Smooth muscle cell (in vitro differentiated cells): ENCODE measurements at regions not wholly inside any gene's neighbourhood (a gene's known extent, or its start where the extent isn't known, plus 50 kb on each side); places are given as distances from the start of the nearest gene placed in this dataset.

Source experiments
- DNase-seq: peaks from one replicate; lab custom pipeline; 2025; ENCODE audit not compliant: unreplicated experiment; lab: John Stamatoyannopoulos, UW
- H2AFZ ChIP-seq: fragments of 200-600 bp; sonication (generic); 2 replicates; pipeline ENCODE4 v1.6.0; 2016; ENCODE audit warnings: antibody characterized with exemption, low read depth, mild to moderate bottlenecking
- H3F3A ChIP-seq: fragments of 200-600 bp; sonication (generic); 2 replicates; pipeline ENCODE4 v1.6.0; 2017; ENCODE audit warnings: antibody characterized with exemption, low read depth
- H3K27ac ChIP-seq: fragments of 200-600 bp; sonication (generic); 2 replicates; pipeline ENCODE4 v1.5.1; 2016; ENCODE audit warnings: low read depth, mild to moderate bottlenecking
- H3K27me3 ChIP-seq: fragments of 200-600 bp; sonication (generic); 2 replicates; pipeline ENCODE4 v1.6.1; 2016; ENCODE audit warnings: low read depth, mild to moderate bottlenecking
- H3K36me3 ChIP-seq: fragments of 200-600 bp; sonication (generic); 2 replicates; pipeline ENCODE4 v1.5.1; 2016; ENCODE audit warnings: low read depth
- H3K4me1 ChIP-seq: fragments of 200-600 bp; sonication (generic); 2 replicates; pipeline ENCODE4 v1.5.1; 2016; ENCODE audit warnings: low read depth
- H3K4me2 ChIP-seq: fragments of 200-600 bp; sonication (generic); 2 replicates; pipeline ENCODE4 v1.6.0; 2016; ENCODE audit warnings: mild to moderate bottlenecking
- H3K4me3 ChIP-seq: fragments of 200-600 bp; sonication (generic); 2 replicates; pipeline ENCODE4 v1.5.1; 2016; ENCODE audit warnings: mild to moderate bottlenecking
- H3K79me2 ChIP-seq: fragments of 200-600 bp; sonication (generic); 2 replicates; pipeline ENCODE4 v1.6.0; 2016; ENCODE audit warnings: low read depth, mild to moderate bottlenecking
- H3K9ac ChIP-seq: fragments of 200-600 bp; sonication (generic); 2 replicates; pipeline ENCODE4 v1.6.0; 2016; ENCODE audit warnings: low read depth
- H3K9me3 ChIP-seq: fragments of 200-600 bp; sonication (generic); replicated peaks from 2 replicates; pipeline ENCODE4 v1.5.1; 2016; ENCODE audit warnings: low read depth
- H4K20me1 ChIP-seq: fragments of 200-600 bp; sonication (generic); 2 replicates; pipeline ENCODE4 v1.6.0; 2016; ENCODE audit warnings: low read depth
- WGBS: methylation state at CpG from one replicate; pipeline ENCODE4 v1.1.7; 2016; ENCODE audit warnings: low lambda C conversion rate; 5-methylcytosine and 5-hydroxymethylcytosine counted together
- TF ChIP-seq, protein P1 (sequence below): fragments of 200-600 bp; sonication (generic); IDR thresholded peaks from 2 replicates; pipeline ENCODE4 v1.5.1; 2017; ENCODE audit warnings: borderline replicate concordance, mild to moderate bottlenecking, antibody characterized with exemption; ENCODE audit not compliant: insufficient read depth, poor library complexity, severe bottlenecking

DNA sequence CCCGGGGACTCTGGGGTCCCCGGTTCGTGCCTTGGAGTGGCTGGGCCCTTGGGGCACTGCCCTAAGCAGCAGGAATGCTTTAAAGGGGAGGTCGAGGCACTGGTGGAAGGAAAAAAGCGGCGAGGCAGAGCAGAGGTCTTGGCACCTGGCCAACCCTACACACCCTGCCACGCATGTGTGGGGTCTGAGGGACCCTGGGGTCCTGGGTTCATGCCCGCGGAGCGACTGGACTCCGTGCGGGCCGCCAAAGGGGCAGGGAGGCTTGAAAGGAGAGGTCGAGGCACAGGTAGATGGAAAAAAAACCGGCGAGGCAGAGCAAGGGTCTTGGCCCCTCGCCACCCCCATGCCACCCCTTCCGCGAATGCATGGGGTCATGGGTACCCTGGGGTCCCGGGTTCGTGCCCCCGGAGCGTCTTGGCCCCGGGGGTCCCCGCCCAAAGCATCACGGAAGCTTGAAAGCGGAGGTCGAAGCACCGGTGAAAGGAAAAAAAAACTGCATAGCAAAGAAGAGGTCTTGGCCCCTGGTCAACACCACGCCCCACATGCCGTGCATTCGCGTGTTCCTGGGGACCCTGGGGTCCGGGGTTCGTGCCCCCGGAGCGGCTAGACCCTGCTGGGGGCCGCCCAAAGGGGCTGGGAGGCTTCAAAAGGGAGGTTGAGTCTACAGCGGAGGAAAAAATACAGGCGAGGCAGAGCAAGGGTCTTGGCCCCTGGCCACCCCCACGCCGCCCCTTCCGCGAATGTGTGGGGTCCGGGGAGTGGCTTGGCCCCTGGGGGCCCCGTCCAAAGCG, 312.9 kb downstream of the ALG10 start:
- no peaks in the 10 kb centered on the region for H3F3A ChIP-seq
- no peak overlapping the region for H3K9ac ChIP-seq
- H3K9me3 ChIP-seq, result no peaks in the 10 kb centered on the region
- no peaks in the 10 kb centered on the region for H3K79me2 ChIP-seq
- H3K4me2 ChIP-seq, result no peak overlapping the region
- no peaks in the 10 kb centered on the region for H4K20me1 ChIP-seq
- H3K27me3 ChIP-seq, result no peaks in the 10 kb centered on the region
- no peak overlapping the region for H3K4me3 ChIP-seq
- no peak overlapping the region for H3K27ac ChIP-seq
- no peaks in the 10 kb centered on the region for H3K4me1 ChIP-seq
- no peak overlapping the region for H2AFZ ChIP-seq
- 65% methylated on average over 46 of the region's 47 CpGs for WGBS
- no peak for DNase-seq
- H3K36me3 ChIP-seq, result no peaks in the 10 kb centered on the region
- TF ChIP-seq, protein P1, sequence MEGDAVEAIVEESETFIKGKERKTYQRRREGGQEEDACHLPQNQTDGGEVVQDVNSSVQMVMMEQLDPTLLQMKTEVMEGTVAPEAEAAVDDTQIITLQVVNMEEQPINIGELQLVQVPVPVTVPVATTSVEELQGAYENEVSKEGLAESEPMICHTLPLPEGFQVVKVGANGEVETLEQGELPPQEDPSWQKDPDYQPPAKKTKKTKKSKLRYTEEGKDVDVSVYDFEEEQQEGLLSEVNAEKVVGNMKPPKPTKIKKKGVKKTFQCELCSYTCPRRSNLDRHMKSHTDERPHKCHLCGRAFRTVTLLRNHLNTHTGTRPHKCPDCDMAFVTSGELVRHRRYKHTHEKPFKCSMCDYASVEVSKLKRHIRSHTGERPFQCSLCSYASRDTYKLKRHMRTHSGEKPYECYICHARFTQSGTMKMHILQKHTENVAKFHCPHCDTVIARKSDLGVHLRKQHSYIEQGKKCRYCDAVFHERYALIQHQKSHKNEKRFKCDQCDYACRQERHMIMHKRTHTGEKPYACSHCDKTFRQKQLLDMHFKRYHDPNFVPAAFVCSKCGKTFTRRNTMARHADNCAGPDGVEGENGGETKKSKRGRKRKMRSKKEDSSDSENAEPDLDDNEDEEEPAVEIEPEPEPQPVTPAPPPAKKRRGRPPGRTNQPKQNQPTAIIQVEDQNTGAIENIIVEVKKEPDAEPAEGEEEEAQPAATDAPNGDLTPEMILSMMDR, result no peak

DNA sequence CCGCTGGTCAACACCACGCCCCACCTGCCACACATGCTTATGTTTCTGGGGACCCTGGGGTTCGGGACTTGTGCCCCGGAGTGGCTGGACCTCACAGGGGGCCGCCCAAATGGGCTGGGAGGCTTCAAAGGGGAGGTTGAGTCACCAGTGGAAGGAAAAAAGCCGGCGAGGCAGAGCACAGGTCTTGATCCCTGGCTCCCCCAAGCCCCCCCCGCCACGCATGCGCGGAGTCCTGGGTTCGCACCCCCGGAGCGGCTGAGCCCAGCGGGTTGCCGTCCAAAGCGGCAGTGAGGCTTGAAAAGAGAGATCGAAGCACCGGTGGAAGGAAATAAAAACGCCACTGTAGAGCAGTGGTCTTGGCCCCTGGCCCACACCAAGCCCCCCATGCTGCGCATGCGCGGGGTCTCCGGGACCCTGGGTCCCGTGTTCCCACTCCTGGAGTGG, 313.5 kb downstream of the ALG10 start:
- no peak overlapping the region for H3K27ac ChIP-seq
- no peaks in the 10 kb centered on the region for H3K36me3 ChIP-seq
- no peaks in the 10 kb centered on the region for H3K4me1 ChIP-seq
- TF ChIP-seq, protein P1, result no peak
- H2AFZ ChIP-seq, result no peak overlapping the region
- H3K9me3 ChIP-seq, result no peaks in the 10 kb centered on the region
- H3K27me3 ChIP-seq, result no peaks in the 10 kb centered on the region
- H3F3A ChIP-seq, result no peaks in the 10 kb centered on the region
- no peak for DNase-seq
- H3K4me3 ChIP-seq, result no peak overlapping the region
- H3K79me2 ChIP-seq, result no peaks in the 10 kb centered on the region
- no peak overlapping the region for H3K4me2 ChIP-seq
- H3K9ac ChIP-seq, result no peak overlapping the region
- no peaks in the 10 kb centered on the region for H4K20me1 ChIP-seq
- 83% methylated on average over 25 of the region's 25 CpGs for WGBS

DNA sequence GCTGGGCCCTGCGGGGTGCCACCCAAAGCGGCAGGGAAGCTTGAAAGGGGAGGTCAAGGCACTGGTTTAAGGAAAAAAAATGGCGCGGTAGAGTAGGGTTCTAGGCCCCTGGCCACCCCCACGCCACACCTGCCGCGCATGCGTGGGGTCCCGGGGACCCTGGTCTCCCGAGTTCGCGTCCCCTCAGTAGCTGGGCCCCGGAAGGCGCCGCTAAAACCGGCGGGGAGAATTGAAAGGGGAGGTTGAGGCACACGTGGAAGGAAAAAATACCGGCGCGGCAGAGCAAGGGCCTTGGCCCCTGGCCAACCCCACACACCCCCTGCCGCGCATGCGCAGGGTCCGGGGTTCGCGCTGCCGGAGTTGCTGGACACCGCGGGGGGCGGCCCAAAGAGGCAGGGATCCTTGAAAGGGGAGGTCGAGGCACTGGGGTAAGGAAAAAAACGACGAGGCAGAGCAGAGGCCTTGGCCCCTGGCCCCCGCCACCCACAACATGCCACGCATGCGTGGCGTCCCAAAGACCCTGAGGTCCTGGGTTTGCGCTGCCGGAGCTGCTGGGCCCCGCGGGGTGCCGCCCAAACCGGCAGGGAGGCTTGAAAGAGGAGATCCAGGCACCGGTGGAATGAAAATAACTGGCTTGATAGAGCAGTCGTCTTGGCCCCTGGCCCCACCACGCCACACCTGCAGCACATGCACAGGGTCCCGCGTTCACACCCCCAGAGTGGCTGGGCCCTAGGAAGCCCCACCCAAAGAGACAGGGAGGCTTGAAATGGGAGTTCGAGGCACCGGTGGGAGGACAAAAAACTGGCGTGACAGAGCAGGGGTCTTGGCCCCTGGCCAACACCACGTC, 314.5 kb downstream of the ALG10 start:
- TF ChIP-seq, protein P1, result no peak
- H3K4me1 ChIP-seq, result no peaks in the 10 kb centered on the region
- no peaks in the 10 kb centered on the region for H4K20me1 ChIP-seq
- no peak overlapping the region for H3K9ac ChIP-seq
- 87% methylated on average over 49 of the region's 53 CpGs for WGBS
- no peaks in the 10 kb centered on the region for H3K9me3 ChIP-seq
- H2AFZ ChIP-seq, result no peak overlapping the region
- H3K79me2 ChIP-seq, result no peaks in the 10 kb centered on the region
- H3K36me3 ChIP-seq, result no peaks in the 10 kb centered on the region
- no peaks in the 10 kb centered on the region for H3F3A ChIP-seq
- no peak overlapping the region for H3K4me2 ChIP-seq
- H3K27me3 ChIP-seq, result no peaks in the 10 kb centered on the region
- no peak overlapping the region for H3K4me3 ChIP-seq
- no peak for DNase-seq
- no peak overlapping the region for H3K27ac ChIP-seq
